Lower lobe of right lung (tissue), 2 donors: ENCODE measurements at regions not wholly inside any gene's neighbourhood (a gene's known extent, or its start where the extent isn't known, plus 50 kb on each side); places are given as distances from the start of the nearest gene placed in this dataset.

Experiments used
- ATAC-seq, 2 donors: fragments of 200-7000 bp; cut with Tn5 transposase; one replicate each; pipeline ENCODE4 v1.9.1; 2020 to 2022; ENCODE audit warnings: mild to moderate bottlenecking in 2 of 2, moderate library complexity in 2 of 2
- DNase-seq: peaks from one replicate; pipeline ENCODE4 v3.0.0-alpha.2; 2020
- H3K27ac ChIP-seq: fragments of 200-600 bp; one replicate; pipeline ENCODE4 v1.8.0; 2022
- H3K27me3 ChIP-seq: fragments of 200-600 bp; one replicate; pipeline ENCODE4 v1.8.0; 2022; ENCODE audit warnings: low read depth
- H3K36me3 ChIP-seq: fragments of 200-600 bp; one replicate; pipeline ENCODE4 v1.8.0; 2022; ENCODE audit warnings: mild to moderate bottlenecking
- H3K4me1 ChIP-seq: fragments of 200-600 bp; one replicate; pipeline ENCODE4 v1.8.0; 2022
- H3K4me3 ChIP-seq: fragments of 200-600 bp; one replicate; pipeline ENCODE4 v1.8.0; 2022; ENCODE audit warnings: mild to moderate bottlenecking
- H3K9me3 ChIP-seq: fragments of 200-600 bp; one replicate; pipeline ENCODE4 v1.8.0; 2022
- CTCF ChIP-seq: fragments of 200-600 bp; IDR thresholded peaks from one replicate; pipeline ENCODE4 v1.8.0; 2022; ENCODE audit warnings: antibody characterized with exemption, mild to moderate bottlenecking
- intact Hi-C: fragments of 100-400 bp; cut with DNase I; formaldehyde crosslinking; loops from one replicate; pipeline ENCODE4 v1.11.0; 2022
- donor health status: DM: no; HTN: yes; CAD: no; lungs with severe emphysema.

GRCh38 chr4:141538001-141538400 lies 98.4 kb upstream of the IL15 start:
- H3K36me3 ChIP-seq: no peaks in the 10 kb centered on the region
- no peak for TF ChIP-seq CTCF
- no peak overlapping the region for H3K27ac ChIP-seq
- no peaks in the 10 kb centered on the region for H3K27me3 ChIP-seq
- intact Hi-C loops: no loop called here
- ATAC-seq: no peak
- H3K4me1 ChIP-seq: no peaks in the 10 kb centered on the region
- no peak overlapping the region for H3K4me3 ChIP-seq
- peaks cover 19% of the 10 kb centered on the region for H3K9me3 ChIP-seq
- no peak for DNase-seq

GRCh38 chr4:141540643-141541042 lies 95.7 kb upstream of the IL15 start:
- Histone ChIP-seq H3K4me3 (no peak overlapping the region), H3K36me3 (no peaks in the 10 kb centered on the region), H3K4me1 (no peaks in the 10 kb centered on the region), H3K9me3 (peaks cover 19% of the 10 kb centered on the region), H3K27ac (no peak overlapping the region), H3K27me3 (no peaks in the 10 kb centered on the region)
- ATAC-seq (no peak), DNase-seq (no peak)
- intact Hi-C loops: no loop called here
- no peak for TF ChIP-seq CTCF

DNA sequence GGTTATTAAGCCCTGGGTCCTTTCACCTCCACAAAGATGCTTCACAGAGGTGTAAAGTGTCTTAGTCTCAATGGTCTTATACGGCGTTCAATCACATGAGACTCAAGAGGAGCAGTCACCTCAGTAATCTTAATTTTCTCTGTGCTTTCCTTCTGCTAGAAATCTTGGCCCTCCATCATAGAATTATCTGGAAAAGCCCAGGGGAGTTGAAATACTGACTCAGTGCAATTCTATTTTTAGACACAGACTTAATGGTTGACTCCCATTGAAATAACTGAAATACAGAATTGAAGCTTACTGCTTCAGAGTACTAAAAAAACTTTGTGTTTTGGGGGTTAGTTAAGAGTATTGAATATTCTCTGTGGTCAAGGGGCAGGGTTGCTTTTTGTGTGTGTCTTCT lies 94.5 kb upstream of the IL15 start:
- TF ChIP-seq CTCF: no peak
- DNase-seq (no peak), ATAC-seq (no peak)
- peaks cover 19% of the 10 kb centered on the region for H3K9me3 ChIP-seq
- intact Hi-C loops: no loop called here
- H3K4me3 ChIP-seq: no peak overlapping the region
- H3K4me1 ChIP-seq: no peaks in the 10 kb centered on the region
- no peaks in the 10 kb centered on the region for H3K36me3 ChIP-seq
- H3K27ac ChIP-seq: no peak overlapping the region
- no peaks in the 10 kb centered on the region for H3K27me3 ChIP-seq

DNA sequence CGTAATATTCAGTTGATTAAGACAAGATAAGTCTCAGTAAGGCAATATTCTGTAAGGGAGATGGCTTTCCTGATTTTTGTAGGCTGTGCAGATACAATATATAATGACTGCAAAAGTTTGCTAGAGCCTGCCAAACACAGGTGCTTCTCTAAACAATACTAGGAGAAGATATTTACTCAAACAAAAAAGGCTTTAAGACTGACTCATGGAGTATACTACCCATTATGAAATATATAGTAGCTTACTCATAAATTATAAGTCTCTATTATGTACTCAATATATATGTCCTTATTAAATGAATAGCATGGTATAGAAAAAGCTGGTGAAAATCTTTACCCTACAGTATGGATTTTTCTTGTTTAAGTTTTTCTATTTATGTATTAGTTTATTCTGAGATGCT lies 93.2 kb upstream of the IL15 start:
- no peak for DNase-seq
- peaks cover 11% of the 10 kb centered on the region for H3K9me3 ChIP-seq
- H3K36me3 ChIP-seq: no peaks in the 10 kb centered on the region
- H3K27ac ChIP-seq: no peak overlapping the region
- H3K27me3 ChIP-seq: no peaks in the 10 kb centered on the region
- no peak overlapping the region for H3K4me3 ChIP-seq
- ATAC-seq: no peak
- intact Hi-C loops: no loop called here
- no peak for TF ChIP-seq CTCF
- no peaks in the 10 kb centered on the region for H3K4me1 ChIP-seq

DNA sequence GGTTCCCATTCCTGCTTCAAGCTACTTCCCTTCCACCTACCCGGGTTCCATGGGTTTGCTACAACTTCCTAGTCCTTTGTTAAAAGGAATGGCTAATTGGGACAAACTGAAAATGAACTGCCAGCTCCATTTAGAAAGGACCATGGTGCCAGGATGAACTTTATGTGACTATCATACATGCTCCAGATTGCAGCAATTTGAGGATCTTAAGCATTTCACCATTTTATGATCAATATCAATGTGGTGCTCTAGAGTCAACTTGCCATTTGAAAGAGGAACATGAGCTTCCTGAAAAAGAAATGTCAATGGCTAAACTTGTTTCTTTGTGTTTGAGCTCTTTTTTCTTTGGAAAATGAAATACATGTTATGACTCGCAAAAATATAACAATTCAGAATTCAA lies 92.7 kb upstream of the IL15 start:
- no peaks in the 10 kb centered on the region for H3K36me3 ChIP-seq
- H3K4me3 ChIP-seq: no peak overlapping the region
- peaks cover 6% of the 10 kb centered on the region for H3K9me3 ChIP-seq

More for the DNA sequence above, 92.7 kb upstream of the IL15 start:
- no peak for TF ChIP-seq CTCF
- ATAC-seq (no peak), DNase-seq (no peak)
- Histone ChIP-seq H3K27me3 (no peaks in the 10 kb centered on the region), H3K4me1 (no peaks in the 10 kb centered on the region), H3K27ac (no peak overlapping the region)
- intact Hi-C loops: no loop called here
